ENCODE measurements at regions not wholly inside any gene's neighbourhood (a gene's known extent, or its start where the extent isn't known, plus 50 kb on each side); places are given as distances from the start of the nearest gene placed in this dataset.

- no peak overlapping the region for H3K27ac ChIP-seq (ENCODE audit: low read depth in 1 of 2, low read length in 2 of 2)
- Mint-ChIP-seq H3K9me3 (peaks cover 0 to 15% (median 5%) of the 10 kb centered on the region in 7 donors), H3K27ac (no peak overlapping the region), H3K4me3 (no peak overlapping the region), H3K4me1 (no peaks in the 10 kb centered on the region), H3K36me3 (no peaks in the 10 kb centered on the region), H3K27me3 (ENCODE audit: low read depth in 3 of 3) (peaks cover 2% of the 10 kb centered on the region in 3 donors)
- H3K4me2 ChIP-seq (replicated peaks; ENCODE audit: extremely low read depth, low read length, poor library complexity, severe bottlenecking) = no peak overlapping the region
- H3K4me3 ChIP-seq (replicated peaks in 1 of 3; ENCODE audit: low read depth in 2 of 3, low read length in 3 of 3) = no peak overlapping the region
- peaks cover 0 to 4% of the 10 kb centered on the region in 2 donors for H3K9me3 ChIP-seq (replicated peaks in 1 of 2; ENCODE audit: control insufficient read depth in 1 of 2, insufficient read depth in 1 of 2, low read length in 2 of 2)
- H3K9ac ChIP-seq (ENCODE audit: insufficient read depth, low read length, poor library complexity, severe bottlenecking) = no peak overlapping the region
- DNase-seq = no peak
- 90% methylated on average over 1 of the region's 1 CpG for WGBS (ENCODE audit: insufficient coverage)
- H3K36me3 ChIP-seq (replicated peaks in 1 of 2; ENCODE audit: control insufficient read depth in 1 of 2, insufficient read depth in 2 of 2, low read length in 2 of 2) = no peaks in the 10 kb centered on the region
- H3K4me1 ChIP-seq (ENCODE audit: control insufficient read depth in 1 of 2, insufficient read depth in 2 of 2, low read length in 2 of 2) = no peaks in the 10 kb centered on the region
- intact Hi-C loops (cut with micrococcal nuclease) = no loop called here
- TF ChIP-seq CTCF (IDR thresholded peaks at IDR 0.05) = no peak
- no peaks in the 10 kb centered on the region for H3K27me3 ChIP-seq (ENCODE audit: control insufficient read depth in 2 of 2, insufficient read depth in 2 of 2, low read length in 2 of 2)
- H2AFZ ChIP-seq (ENCODE audit: insufficient read depth, low read depth, low read length, poor library complexity, severe bottlenecking) = no peak overlapping the region
- H4K20me1 ChIP-seq (ENCODE audit: insufficient read depth, low read length) = no peaks in the 10 kb centered on the region
- no peaks in the 10 kb centered on the region for H3K79me2 ChIP-seq (ENCODE audit: insufficient read depth, low read length)
Measured at GRCh38 chr3:87057474-87057873, 66.5 kb upstream of the VGLL3 start.

DNA sequence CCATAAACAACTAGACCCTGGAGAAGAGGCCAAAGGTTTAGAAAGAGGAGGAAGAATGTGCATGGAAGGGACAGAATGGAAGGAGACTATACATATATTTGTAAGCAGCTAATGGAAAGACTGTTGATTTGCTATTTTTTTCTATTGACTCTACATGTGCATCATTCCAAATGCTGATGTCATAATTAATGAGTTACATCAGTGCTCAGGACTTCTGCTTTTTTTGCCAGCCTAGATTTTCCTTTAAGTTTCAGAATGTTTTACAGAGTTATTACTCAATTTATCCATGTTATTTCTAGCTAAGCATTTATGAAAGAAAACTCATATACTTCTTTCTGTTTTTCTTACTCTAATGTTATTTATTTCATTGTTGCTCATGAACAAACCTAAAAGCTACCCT is 62.6 kb upstream of the VGLL3 start:
- Histone ChIP-seq H3K9me3 (replicated peaks in 1 of 2; ENCODE audit: control insufficient read depth in 1 of 2, insufficient read depth in 1 of 2, low read length in 2 of 2) (peaks cover 0 to 5% of the 10 kb centered on the region in 2 donors), H3K79me2 (ENCODE audit: insufficient read depth, low read length) (no peaks in the 10 kb centered on the region), H4K20me1 (ENCODE audit: insufficient read depth, low read length) (no peaks in the 10 kb centered on the region), H3K9ac (ENCODE audit: insufficient read depth, low read length, poor library complexity, severe bottlenecking) (no peak overlapping the region), H3K4me3 (replicated peaks in 1 of 3; ENCODE audit: low read depth in 2 of 3, low read length in 3 of 3) (no peak overlapping the region), H3K4me2 (replicated peaks; ENCODE audit: extremely low read depth, low read length, poor library complexity, severe bottlenecking) (no peak overlapping the region), H3K36me3 (replicated peaks in 1 of 2; ENCODE audit: control insufficient read depth in 1 of 2, insufficient read depth in 2 of 2, low read length in 2 of 2) (no peaks in the 10 kb centered on the region), H3K27ac (ENCODE audit: low read depth in 1 of 2, low read length in 2 of 2) (no peak overlapping the region), H3K27me3 (ENCODE audit: control insufficient read depth in 2 of 2, insufficient read depth in 2 of 2, low read length in 2 of 2) (no peaks in the 10 kb centered on the region), H2AFZ (ENCODE audit: insufficient read depth, low read depth, low read length, poor library complexity, severe bottlenecking) (no peak overlapping the region), H3K4me1 (ENCODE audit: control insufficient read depth in 1 of 2, insufficient read depth in 2 of 2, low read length in 2 of 2) (no peaks in the 10 kb centered on the region)
- H3K9me3 Mint-ChIP-seq = peaks cover 0 to 17% (median 3%) of the 10 kb centered on the region in 7 donors
- peak overlapping the region in 1 of 7 donors; percentile 38 for H3K27ac Mint-ChIP-seq
- peaks cover 0 to 3% (median 2%) of the 10 kb centered on the region in 3 donors for H3K27me3 Mint-ChIP-seq (ENCODE audit: low read depth in 3 of 3)
- H3K4me3 Mint-ChIP-seq = no peak overlapping the region
- DNase-seq = no peak
- intact Hi-C loops (cut with micrococcal nuclease) = no loop called here
- no peak for TF ChIP-seq CTCF (IDR thresholded peaks at IDR 0.05)
- H3K4me1 Mint-ChIP-seq = no peaks in the 10 kb centered on the region
- no peaks in the 10 kb centered on the region for H3K36me3 Mint-ChIP-seq

Measured in CD14-positive monocyte (primary cell).